Heart right ventricle (tissue), 16 donors: ENCODE measurements at regions not wholly inside any gene's neighbourhood (a gene's known extent, or its start where the extent isn't known, plus 50 kb on each side); places are given as distances from the start of the nearest gene placed in this dataset.

Experiments
- ATAC-seq, 8 donors: fragments of 200-7000 bp; cut with Tn5 transposase; one replicate each; pipeline ENCODE4 v1.9.1; 2020; ENCODE audit warnings: mild to moderate bottlenecking in 8 of 8, moderate library complexity in 8 of 8, moderate number of reproducible peaks in 1 of 8
- DNase-seq, 2 donors: peaks; one replicate each; pipeline ENCODE4 v3.0.0-alpha.2; 2020
- H3K27ac ChIP-seq, 10 donors: fragments of 200-600 bp; sonication (generic) in 2 of 10; one replicate each; pipeline versions ENCODE4 v1.5.0 to v1.8.0; 2020 to 2022; ENCODE audit warnings: mild to moderate bottlenecking in 3 of 10
- H3K27me3 ChIP-seq, 7 donors: fragments of 200-600 bp; one replicate each; pipeline ENCODE4 v1.8.0; 2021 to 2022; ENCODE audit warnings: mild to moderate bottlenecking in 2 of 7
- H3K36me3 ChIP-seq, 9 donors: fragments of 200-600 bp; sonication (generic) in 1 of 9; one replicate each; pipeline versions ENCODE4 v1.5.0 to v1.8.0; 2020 to 2022; ENCODE audit warnings: mild to moderate bottlenecking in 2 of 9
- H3K4me1 ChIP-seq, 9 donors: fragments of 200-600 bp; sonication (generic) in 1 of 9; one replicate each; pipeline versions ENCODE4 v1.5.0 to v1.8.0; 2020 to 2022; ENCODE audit warnings: mild to moderate bottlenecking in 4 of 9
- H3K4me3 ChIP-seq, 10 donors: fragments of 200-600 bp; sonication (generic) in 2 of 10; one replicate each; pipeline versions ENCODE4 v1.5.0 to v1.8.0; 2020 to 2022; ENCODE audit warnings: mild to moderate bottlenecking in 7 of 10, moderate library complexity in 2 of 10
- H3K9me3 ChIP-seq, 11 donors: fragments of 200-600 bp in 10 of 11; sonication (generic) in 2 of 11; one replicate each; pipeline versions ENCODE4 v1.5.0 to v1.8.0; 2013 to 2022; ENCODE audit warnings: mild to moderate bottlenecking in 2 of 11, control low read depth in 1 of 11, moderate library complexity in 1 of 11
- WGBS, 2 donors: extraction: QIAGEN DNeasy Blood & Tissue Kit; methylation state at CpG; one replicate each; pipeline ENCODE4 v1.1.7; 2013; ENCODE audit warnings: inconsistent platforms in 1 of 2; 5-methylcytosine and 5-hydroxymethylcytosine counted together
- intact Hi-C, 10 donors: fragments of 100-400 bp; cut with DNase I; formaldehyde crosslinking; loops; one replicate each; pipeline versions ENCODE4 v1.11.1 to v1.14.2; 2022
- TF ChIP-seq, protein P1 (sequence below), 9 donors: fragments of 200-600 bp; sonication (generic) in 2 of 9; IDR thresholded peaks; one replicate each; pipeline versions ENCODE4 v1.5.0 to v1.8.0; 2021 to 2022; ENCODE audit warnings: antibody characterized with exemption in 9 of 9, mild to moderate bottlenecking in 5 of 9, moderate library complexity in 1 of 9
- donor health status: Arrhythmogenic right ventricular cardiomyopathy.
- donor health status: ischemic (EF 13 %, LVEDD 7.1; RV severe dilation, severe dysfunction).
- donor health status: healthy with polysubstance abuse.
- donor health status: DM: no; HTN: yes; CAD: no.
- donor health status: DM: no; HTN: no; CAD: no.
- donor health status: ischemic (EF 25% LVEDD 6.9; RV normal size, moderate dysfunction).
- donor health status: ischemic (EF 25% LVEDD 5.7; RV mildly dilated, moderate dysfunction).
- donor health status: healthy.
- donor health status: DM: yes; HTN: yes; CAD: no.
- donor health status: Ischemic cardiomyopathy.
- donor health status: ischemic (EF 35%, LVEDD 5.7; RV mildly dilated, moderate dysfunction).
- donor health status: nonischemic (EF 11% LVEDD 7.7; RV severe dilation, severe dysfunction).
- donor health status: DM: yes; HTN: yes; CAD: no.
- donor health status: PGD.
- donor health status: ischemic (EF 29% LVEDD 5.4; RV normal size, mild dysfunction).
- donor health status: nonischemic (EF 23%, LVEDD 6.1; RV moderate dilation, normal function).

DNA sequence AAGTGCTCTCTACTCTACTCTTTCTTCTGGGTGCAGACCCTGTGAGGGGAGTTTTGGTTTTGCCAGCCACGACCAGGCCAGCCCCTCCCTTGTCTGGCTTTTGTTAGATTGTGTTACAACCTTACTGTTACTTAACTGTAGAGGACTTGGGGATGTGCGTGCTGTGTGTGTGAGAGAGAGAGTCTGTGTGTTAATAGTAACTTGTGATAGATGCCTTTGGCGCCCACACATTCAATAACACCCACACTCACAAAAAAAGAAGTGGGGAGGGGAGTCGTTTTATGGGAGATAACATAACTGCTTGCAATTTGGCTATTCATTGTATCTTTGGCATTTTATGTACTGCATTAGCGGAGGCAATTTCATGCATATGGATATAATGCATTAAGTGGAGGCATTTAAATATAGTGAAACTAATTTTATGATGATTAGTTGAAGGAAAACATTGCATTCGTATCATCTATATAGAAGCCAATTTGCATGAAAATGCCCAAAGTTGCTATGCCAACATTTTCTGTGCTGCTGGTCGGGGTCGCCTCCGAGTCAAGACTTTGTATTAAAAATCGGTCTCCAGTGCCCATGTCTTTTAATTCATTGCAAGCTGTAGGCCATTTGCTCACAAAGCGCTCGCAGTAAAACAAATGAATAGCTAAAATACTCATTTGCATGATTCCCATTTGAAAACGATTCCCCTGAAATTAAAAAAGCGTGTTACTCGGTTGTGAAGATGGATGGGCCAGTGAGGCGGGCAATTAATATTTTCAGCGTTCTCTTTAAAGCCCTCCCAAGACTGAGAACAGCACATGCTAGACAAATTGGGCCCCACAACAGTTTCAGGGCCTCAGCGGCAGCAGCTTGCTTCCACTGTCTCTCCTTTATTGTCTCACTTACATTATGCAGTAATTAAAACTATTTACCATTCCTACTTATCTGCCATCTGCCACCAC lies 158.5 kb upstream of the SMAD3 start:
- Histone ChIP-seq H3K4me3 (no peak overlapping the region), H3K36me3 (no peaks in the 10 kb centered on the region), H3K27ac (no peak overlapping the region), H3K9me3 (no peaks in the 10 kb centered on the region), H3K4me1 (peaks cover 0 to 30% (median 9%) of the 10 kb centered on the region in 9 donors), H3K27me3 (no peaks in the 10 kb centered on the region)
- intact Hi-C loops: no loop called here
- no peak for DNase-seq
- no peak for ATAC-seq
- 94% methylated on average over 18 of the region's 18 CpGs for WGBS, 2 donors
- TF ChIP-seq, protein P1, sequence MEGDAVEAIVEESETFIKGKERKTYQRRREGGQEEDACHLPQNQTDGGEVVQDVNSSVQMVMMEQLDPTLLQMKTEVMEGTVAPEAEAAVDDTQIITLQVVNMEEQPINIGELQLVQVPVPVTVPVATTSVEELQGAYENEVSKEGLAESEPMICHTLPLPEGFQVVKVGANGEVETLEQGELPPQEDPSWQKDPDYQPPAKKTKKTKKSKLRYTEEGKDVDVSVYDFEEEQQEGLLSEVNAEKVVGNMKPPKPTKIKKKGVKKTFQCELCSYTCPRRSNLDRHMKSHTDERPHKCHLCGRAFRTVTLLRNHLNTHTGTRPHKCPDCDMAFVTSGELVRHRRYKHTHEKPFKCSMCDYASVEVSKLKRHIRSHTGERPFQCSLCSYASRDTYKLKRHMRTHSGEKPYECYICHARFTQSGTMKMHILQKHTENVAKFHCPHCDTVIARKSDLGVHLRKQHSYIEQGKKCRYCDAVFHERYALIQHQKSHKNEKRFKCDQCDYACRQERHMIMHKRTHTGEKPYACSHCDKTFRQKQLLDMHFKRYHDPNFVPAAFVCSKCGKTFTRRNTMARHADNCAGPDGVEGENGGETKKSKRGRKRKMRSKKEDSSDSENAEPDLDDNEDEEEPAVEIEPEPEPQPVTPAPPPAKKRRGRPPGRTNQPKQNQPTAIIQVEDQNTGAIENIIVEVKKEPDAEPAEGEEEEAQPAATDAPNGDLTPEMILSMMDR (IDR thresholded peaks at IDR 0.05): no peak

DNA sequence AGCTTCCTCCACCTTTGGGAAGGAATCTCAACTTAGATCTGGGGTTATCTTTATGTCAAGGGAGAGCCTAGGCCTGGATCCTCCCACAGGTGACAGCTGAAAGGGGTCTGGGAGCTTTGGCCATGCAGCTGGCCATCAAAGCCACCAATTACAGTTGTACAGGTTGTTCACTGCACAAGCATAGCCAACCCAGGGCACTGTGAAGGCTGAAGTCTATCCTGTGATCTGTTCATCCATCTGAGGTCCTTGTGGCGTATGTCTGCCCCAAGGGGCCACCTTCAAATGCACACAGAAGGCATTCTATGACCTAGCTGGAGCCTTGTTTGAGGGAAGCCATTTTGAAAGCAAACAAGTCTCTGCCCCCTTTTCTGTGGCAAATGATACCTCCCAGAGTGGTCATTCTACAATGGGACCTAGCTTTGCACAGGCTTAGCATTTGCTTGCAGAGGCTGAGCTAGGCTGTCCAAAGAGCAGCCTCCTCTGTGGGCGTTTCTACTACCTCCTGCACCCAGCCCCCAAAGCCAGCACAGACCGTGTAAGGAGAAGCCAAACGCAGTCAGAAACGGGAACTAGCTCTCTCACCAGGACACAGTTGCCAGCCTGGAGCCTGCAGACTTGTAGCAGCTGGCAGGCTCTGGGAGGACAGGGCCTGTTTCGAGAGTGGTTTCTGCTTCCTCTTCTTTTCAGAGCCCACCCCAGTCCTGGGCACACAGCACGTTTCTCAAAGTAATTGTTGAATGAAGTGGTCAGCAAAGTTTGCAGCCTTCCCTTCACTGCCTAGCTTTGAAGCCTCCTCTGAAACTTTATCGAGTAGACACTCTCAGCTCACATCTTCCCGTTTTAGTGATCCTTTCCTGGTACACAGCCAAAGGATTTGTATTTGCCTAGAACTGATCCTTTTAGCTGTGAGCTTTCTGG lies 157.3 kb upstream of the SMAD3 start:
- peak overlapping the region in 4 of 10 donors; percentile 1 to 70 (median 33) for H3K27ac ChIP-seq
- no peaks in the 10 kb centered on the region for H3K27me3 ChIP-seq
- DNase-seq (peak; percentile 38 to 44), ATAC-seq (peak; percentile 59 to 83 (median 70))
- peaks cover 0 to 36% (median 9%) of the 10 kb centered on the region in 9 donors for H3K4me1 ChIP-seq
- no peaks in the 10 kb centered on the region for H3K9me3 ChIP-seq
- intact Hi-C loops: no loop called here
- WGBS, 2 donors: 53 to 64% methylated on average over 9 of the region's 9 CpGs
- TF ChIP-seq, protein P1 (IDR thresholded peaks at IDR 0.05): no peak
- no peaks in the 10 kb centered on the region for H3K36me3 ChIP-seq
- H3K4me3 ChIP-seq: no peak overlapping the region

DNA sequence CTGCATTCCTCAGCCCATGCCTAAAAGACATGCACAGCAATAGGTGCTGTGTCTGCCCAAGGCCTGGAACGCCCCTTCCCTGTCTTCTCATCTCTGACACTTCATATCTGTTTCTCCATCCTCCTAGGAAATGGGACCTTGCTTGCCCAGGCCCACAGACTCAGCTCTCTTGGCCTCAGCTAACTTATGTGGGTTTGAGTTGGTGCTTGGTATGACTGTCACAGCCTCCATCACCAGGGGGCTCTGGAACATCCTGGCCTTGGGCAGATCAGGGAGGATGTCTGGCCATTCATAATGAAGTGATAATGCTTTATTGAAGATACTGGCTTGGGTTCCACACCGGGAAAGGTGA lies 156.7 kb upstream of the SMAD3 start:
- WGBS, 2 donors: 45 to 90% methylated on average over 2 of the region's 2 CpGs
- Histone ChIP-seq H3K27ac (peak overlapping the region in 4 of 10 donors; percentile 1 to 70 (median 33)), H3K4me1 (peaks cover 0 to 36% (median 9%) of the 10 kb centered on the region in 9 donors), H3K36me3 (no peaks in the 10 kb centered on the region), H3K4me3 (no peak overlapping the region), H3K9me3 (no peaks in the 10 kb centered on the region), H3K27me3 (no peaks in the 10 kb centered on the region)
- intact Hi-C loops: no loop called here
- TF ChIP-seq, protein P1 (IDR thresholded peaks at IDR 0.05): no peak
- peak in 1 of 8 donors; percentile 8 for ATAC-seq
- no peak for DNase-seq

GRCh38 chr15:66909381-66909890 lies 156.0 kb upstream of the SMAD3 start:
- intact Hi-C loops: no loop called here
- ATAC-seq: no peak
- Histone ChIP-seq H3K9me3 (no peaks in the 10 kb centered on the region), H3K4me1 (peaks cover 0 to 33% (median 9%) of the 10 kb centered on the region in 9 donors), H3K27ac (peak overlapping the region in 2 of 10 donors; percentile 1 to 30), H3K4me3 (no peak overlapping the region), H3K36me3 (no peaks in the 10 kb centered on the region), H3K27me3 (no peaks in the 10 kb centered on the region)
- WGBS, 2 donors: 89 to 94% methylated on average over 7 of the region's 7 CpGs
- TF ChIP-seq, protein P1 (IDR thresholded peaks at IDR 0.05): no peak
- DNase-seq: no peak
